Esophagus muscularis mucosa (tissue), 3 donors: ENCODE measurements at regions not wholly inside any gene's neighbourhood (a gene's known extent, or its start where the extent isn't known, plus 50 kb on each side); places are given as distances from the start of the nearest gene placed in this dataset.

Source experiments
- POLR2A ChIP-seq: fragments of 450-650 bp; IDR thresholded peaks from one replicate; pipeline ENCODE4 v1.6.1; 2017; ENCODE audit warnings: antibody characterized with exemption, moderate library complexity, mild to moderate bottlenecking, low read depth
- POLR2AphosphoS5 ChIP-seq, 2 donors: sonication (generic); formaldehyde crosslinking; IDR thresholded peaks; one replicate each; pipeline ENCODE4 v1.6.1; 2017; ENCODE audit warnings: antibody characterized with exemption in 2 of 2
- TF ChIP-seq, protein P1 (sequence below), 3 experiments: fragments of 200-600 bp in 2 of 3; fragments of 450-650 bp in 1 of 3; sonication (generic) in 2 of 3; IDR thresholded peaks; one replicate each; pipeline ENCODE4 v1.5.1; 2017 to 2019; ENCODE audit warnings: antibody characterized with exemption in 3 of 3, mild to moderate bottlenecking in 2 of 3, moderate library complexity in 1 of 3

DNA sequence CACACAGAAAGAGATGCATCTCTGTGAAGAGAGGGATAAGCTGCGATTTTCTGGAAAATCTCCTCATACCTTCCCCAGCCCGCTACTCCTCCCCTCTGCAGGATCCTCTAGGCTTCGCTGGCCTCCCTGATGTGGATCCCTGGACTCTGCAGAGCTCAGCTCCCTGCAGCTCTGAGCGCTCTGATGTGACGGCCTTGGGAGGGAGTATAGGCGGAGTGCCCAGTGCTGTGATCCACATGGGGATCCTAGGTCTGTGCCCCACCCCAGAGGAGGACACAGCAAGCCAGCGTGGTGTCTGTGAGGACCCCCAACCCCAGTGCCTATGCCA lies 111.0 kb downstream of the GYPC start:
- TF ChIP-seq, protein P1, sequence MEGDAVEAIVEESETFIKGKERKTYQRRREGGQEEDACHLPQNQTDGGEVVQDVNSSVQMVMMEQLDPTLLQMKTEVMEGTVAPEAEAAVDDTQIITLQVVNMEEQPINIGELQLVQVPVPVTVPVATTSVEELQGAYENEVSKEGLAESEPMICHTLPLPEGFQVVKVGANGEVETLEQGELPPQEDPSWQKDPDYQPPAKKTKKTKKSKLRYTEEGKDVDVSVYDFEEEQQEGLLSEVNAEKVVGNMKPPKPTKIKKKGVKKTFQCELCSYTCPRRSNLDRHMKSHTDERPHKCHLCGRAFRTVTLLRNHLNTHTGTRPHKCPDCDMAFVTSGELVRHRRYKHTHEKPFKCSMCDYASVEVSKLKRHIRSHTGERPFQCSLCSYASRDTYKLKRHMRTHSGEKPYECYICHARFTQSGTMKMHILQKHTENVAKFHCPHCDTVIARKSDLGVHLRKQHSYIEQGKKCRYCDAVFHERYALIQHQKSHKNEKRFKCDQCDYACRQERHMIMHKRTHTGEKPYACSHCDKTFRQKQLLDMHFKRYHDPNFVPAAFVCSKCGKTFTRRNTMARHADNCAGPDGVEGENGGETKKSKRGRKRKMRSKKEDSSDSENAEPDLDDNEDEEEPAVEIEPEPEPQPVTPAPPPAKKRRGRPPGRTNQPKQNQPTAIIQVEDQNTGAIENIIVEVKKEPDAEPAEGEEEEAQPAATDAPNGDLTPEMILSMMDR (IDR thresholded peaks at IDR 0.05), result no peak
- TF ChIP-seq POLR2A, result no peak
- no peak for TF ChIP-seq POLR2AphosphoS5 (IDR thresholded peaks at IDR 0.05)
